Endothelial cell of umbilical vein (primary cell): ENCODE measurements at regions not wholly inside any gene's neighbourhood (a gene's known extent, or its start where the extent isn't known, plus 50 kb on each side); places are given as distances from the start of the nearest gene placed in this dataset.

Experiments
- BruUV-seq: library from RNA; stranded (reverse); fragments of 400-500 nt; replicated peaks from 2 replicates; lab custom pipeline; 2021; lab: Mats Ljungman, UMichigan
- CTCF ChIA-PET: fragments of 300-600, 350-600 bp; sonication (Branson Sonifier 250); formaldehyde crosslinking; loops from one replicate; lab custom pipeline; 2021; ENCODE audit warnings: antibody characterized with exemption, inconsistent platforms; lab: Charles Lee
- POLR2A ChIA-PET: fragments of 300-600, 350-600 bp; sonication (Branson Sonifier 250); formaldehyde crosslinking; loops from one replicate; lab custom pipeline; 2021; ENCODE audit warnings: antibody characterized with exemption, inconsistent platforms; lab: Charles Lee
- DNase-seq: peaks from one replicate; pipeline ENCODE4 v3.0.0-alpha.2; 2011; ENCODE audit warnings: low read depth, low spot score
- FAIRE-seq: peaks from 2 replicates; lab custom pipeline; 2011; peaks lifted over from hg19 to GRCh38; lab: Jason Lieb, UNC
- H2AFZ ChIP-seq: 2 replicates; pipeline ENCODE4 v1.6.0; 2012; ENCODE audit warnings: low read depth, low read length, control low read depth, inconsistent platforms
- H3K27ac ChIP-seq: 2 replicates; pipeline ENCODE4 v1.5.1; 2011; ENCODE audit warnings: low read depth, mild to moderate bottlenecking, control low read depth, low read length, moderate library complexity; ENCODE audit not compliant: insufficient read depth
- H3K27me3 ChIP-seq, 2 experiments: 2 replicates each; pipeline versions ENCODE4 v1.6.0 to v1.6.1; 2011; ENCODE audit warnings: low read length in 2 of 2, mixed read lengths in 1 of 2; ENCODE audit not compliant: control insufficient read depth in 2 of 2, insufficient read depth in 2 of 2
- H3K36me3 ChIP-seq, 2 experiments: 2 replicates in 1 of 2; 3 replicates in 1 of 2; pipeline ENCODE4 v1.5.1; 2011; ENCODE audit warnings: low read length in 2 of 2, mild to moderate bottlenecking in 1 of 2, moderate library complexity in 1 of 2; ENCODE audit not compliant: control insufficient read depth in 2 of 2, insufficient read depth in 2 of 2; ENCODE audit errors: extremely low read depth in 1 of 2
- H3K4me1 ChIP-seq: 3 replicates; pipeline ENCODE4 v1.5.1; 2011; ENCODE audit warnings: mild to moderate bottlenecking, low read length; ENCODE audit not compliant: control insufficient read depth, insufficient read depth; ENCODE audit errors: extremely low read depth
- H3K4me2 ChIP-seq: 2 replicates; pipeline ENCODE4 v1.6.1; 2011; ENCODE audit warnings: low read length, control low read depth, mixed read lengths; ENCODE audit not compliant: insufficient read depth
- H3K4me3 ChIP-seq, 3 experiments: fragments of 200-600 bp in 1 of 3; sonication (generic), shearing (Covaris generic) in 1 of 3; replicated peaks in 1 of 3; 2 replicates each; pipeline ENCODE4 v1.5.1; 2011 to 2016; ENCODE audit warnings: control low read depth in 3 of 3, low read length in 3 of 3, mild to moderate bottlenecking in 2 of 3, inconsistent platforms in 1 of 3, low read depth in 1 of 3, moderate library complexity in 1 of 3; ENCODE audit not compliant: insufficient read depth in 1 of 3
- H3K79me2 ChIP-seq: 2 replicates; pipeline ENCODE4 v1.6.0; 2012; ENCODE audit warnings: low read length, inconsistent platforms; ENCODE audit not compliant: control insufficient read depth, insufficient read depth
- H3K9ac ChIP-seq: replicated peaks from 2 replicates; pipeline ENCODE3; 2011; ENCODE audit warnings: low read length, control low read depth; ENCODE audit not compliant: insufficient read depth; ENCODE audit errors: extremely low read depth
- H3K9me1 ChIP-seq: replicated peaks from 3 replicates; pipeline ENCODE4 v1.6.0; 2011; ENCODE audit warnings: mild to moderate bottlenecking, low read length; ENCODE audit not compliant: control insufficient read depth, insufficient read depth; ENCODE audit errors: extremely low read depth
- H3K9me3 ChIP-seq: replicated peaks from 2 replicates; pipeline ENCODE4 v1.5.1; 2012; ENCODE audit warnings: low read length, inconsistent platforms; ENCODE audit not compliant: control insufficient read depth, insufficient read depth
- H4K20me1 ChIP-seq: replicated peaks from 2 replicates; pipeline ENCODE3; 2011; ENCODE audit warnings: mild to moderate bottlenecking, low read length; ENCODE audit not compliant: control insufficient read depth, insufficient read depth; ENCODE audit errors: extremely low read depth
- CTCF ChIP-seq, 2 donors: IDR thresholded peaks; 1 replicate in 1 of 2; 2 replicates in 1 of 2; pipeline ENCODE4 v1.5.1; 2011; ENCODE audit warnings: low read length in 2 of 2, mild to moderate bottlenecking in 2 of 2, moderate library complexity in 2 of 2, control low read depth in 1 of 2, inconsistent platforms in 1 of 2, low read depth in 1 of 2; ENCODE audit not compliant: insufficient read depth in 1 of 2; ENCODE audit errors: extremely low read depth in 1 of 2
- GATA2 ChIP-seq: IDR thresholded peaks from 2 replicates; pipeline ENCODE4 v1.7.0; 2011; ENCODE audit warnings: low read depth, mild to moderate bottlenecking, moderate library complexity, mixed read lengths, low read length; ENCODE audit not compliant: insufficient read length, insufficient read depth
- JUN ChIP-seq: IDR thresholded peaks from 2 replicates; pipeline ENCODE4 v1.6.1; 2011; ENCODE audit warnings: borderline replicate concordance, low read depth; ENCODE audit not compliant: insufficient read length, insufficient read depth
- MAX ChIP-seq: IDR thresholded peaks from 2 replicates; pipeline ENCODE4 v1.6.1; 2011; ENCODE audit not compliant: insufficient read depth, insufficient read length
- MYC ChIP-seq: IDR thresholded peaks from one replicate; pipeline ENCODE4 v1.6.1; 2011; ENCODE audit warnings: mild to moderate bottlenecking, low read depth, low read length
- POLR2AphosphoS5 ChIP-seq: IDR thresholded peaks from 2 replicates; pipeline ENCODE4 v1.6.1; 2012; ENCODE audit warnings: low read depth, mild to moderate bottlenecking, control low read depth, low read length, moderate library complexity; ENCODE audit not compliant: insufficient read depth
- dilution Hi-C: fragments of 300-500 bp; cut with MboI; formaldehyde crosslinking; loops from one replicate; pipeline ENCODE4 v1.15.0; 2019; ENCODE audit warnings: low sequenced_read_pairs; ENCODE audit not compliant: extremely low pct_ligation_motif_present
- intact Hi-C: fragments of 100-400 bp; cut with micrococcal nuclease; formaldehyde crosslinking; loops from one replicate; pipeline ENCODE4 v1.10.0; 2022

DNA sequence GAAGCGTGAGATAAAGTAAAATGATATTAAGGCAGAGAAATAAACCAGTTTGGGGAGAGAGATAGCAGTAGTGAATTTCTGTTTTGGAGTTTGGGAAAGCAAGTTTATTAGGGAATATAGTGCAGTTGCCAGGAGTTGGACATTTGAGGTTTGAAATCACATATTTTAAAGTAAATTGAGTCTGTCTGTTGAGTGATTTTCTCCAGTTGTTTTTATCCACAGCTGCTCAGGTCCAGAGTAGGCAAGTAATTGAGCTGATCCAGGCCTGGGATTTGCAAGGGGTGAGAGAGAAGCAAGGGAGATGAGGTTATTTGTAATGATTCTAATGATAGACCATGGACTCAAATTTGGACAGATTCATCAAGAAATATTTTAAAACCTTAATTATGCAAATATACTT, 481.9 kb downstream of the UTRN start:
- no peak overlapping the region for H3K4me3 ChIP-seq
- H3K27ac ChIP-seq: no peak overlapping the region
- H3K4me2 ChIP-seq: no peak overlapping the region
- dilution Hi-C loops (no loop called here), intact Hi-C loops (no loop called here)
- H3K36me3 ChIP-seq: peaks cover 0 to 2% of the 10 kb centered on the region in 2 experiments
- ChIA-PET POLR2A (no interaction called here), CTCF (interaction anchor here (1.5 kb wide), 1 partner anchor 14 kb away, joined by 3 read pairs; no protein-coding TSS in a partner anchor)
- H3K9me3 ChIP-seq: no peaks in the 10 kb centered on the region
- H3K27me3 ChIP-seq: no peaks in the 10 kb centered on the region
- DNase-seq (no peak), FAIRE-seq (no peak)
- no peaks in the 10 kb centered on the region for H3K9me1 ChIP-seq
- no peak overlapping the region for H2AFZ ChIP-seq
- no peak for TF ChIP-seq MYC
- TF ChIP-seq MAX: no peak
- no peak for TF ChIP-seq POLR2AphosphoS5
- no peak for TF ChIP-seq GATA2
- no peak for TF ChIP-seq CTCF (IDR thresholded peaks at IDR 0.05; ENCODE audit: extremely low read depth in 1 of 2, insufficient read depth in 1 of 2, low read depth in 1 of 2, low read length in 2 of 2)
- no peak for TF ChIP-seq JUN
- no peaks in the 10 kb centered on the region for H3K4me1 ChIP-seq
- H3K79me2 ChIP-seq: no peaks in the 10 kb centered on the region
- H3K9ac ChIP-seq: no peak overlapping the region
- no peaks in the 10 kb centered on the region for H4K20me1 ChIP-seq
- no TSS peak for BruUV-seq
